Suprapubic skin (tissue), 4 donors: ENCODE measurements at regions not wholly inside any gene's neighbourhood (a gene's known extent, or its start where the extent isn't known, plus 50 kb on each side); places are given as distances from the start of the nearest gene placed in this dataset.

Experiments
- DNase-seq, 2 donors: peaks; one replicate each; pipeline ENCODE4 v3.0.0-alpha.2; 2019; ENCODE audit warnings: low spot score in 2 of 2
- H3K27ac ChIP-seq: fragments of 200-600 bp; sonication (generic); one replicate; pipeline ENCODE4 v1.5.1; 2019
- H3K27me3 ChIP-seq: fragments of 200-600 bp; sonication (generic); one replicate; pipeline ENCODE4 v1.5.1; 2019
- H3K36me3 ChIP-seq: fragments of 200-600 bp; sonication (generic); one replicate; pipeline ENCODE4 v1.5.1; 2019
- H3K4me1 ChIP-seq: fragments of 200-600 bp; sonication (generic); one replicate; pipeline ENCODE4 v1.5.1; 2019
- H3K4me3 ChIP-seq: fragments of 200-600 bp; sonication (generic); one replicate; pipeline ENCODE4 v1.5.1; 2019; ENCODE audit warnings: mild to moderate bottlenecking
- H3K9me3 ChIP-seq: fragments of 200-600 bp; sonication (generic); one replicate; pipeline ENCODE4 v1.5.1; 2019
- CTCF ChIP-seq, 2 donors: fragments of 200-600 bp in 1 of 2; fragments of 450-650 bp in 1 of 2; sonication (generic) in 1 of 2; IDR thresholded peaks; one replicate each; pipeline ENCODE4 v1.5.1; 2016 to 2019; ENCODE audit warnings: antibody characterized with exemption in 2 of 2, mild to moderate bottlenecking in 1 of 2, moderate library complexity in 1 of 2
- EP300 ChIP-seq: sonication (generic); formaldehyde crosslinking; IDR thresholded peaks from one replicate; pipeline ENCODE4 v1.6.1; 2017; ENCODE audit warnings: antibody characterized with exemption
- POLR2A ChIP-seq, 2 donors: fragments of 450-650 bp; IDR thresholded peaks; one replicate each; pipeline ENCODE4 v1.6.1; 2017; ENCODE audit warnings: antibody characterized with exemption in 2 of 2, mild to moderate bottlenecking in 2 of 2, moderate library complexity in 2 of 2
- POLR2AphosphoS5 ChIP-seq, 3 donors: sonication (generic); formaldehyde crosslinking; IDR thresholded peaks; one replicate each; pipeline ENCODE4 v1.6.1; 2017; ENCODE audit warnings: antibody characterized with exemption in 3 of 3
- WGBS: methylation state at CpG from one replicate; pipeline ENCODE4 v1.1.5; 2018; 5-methylcytosine and 5-hydroxymethylcytosine counted together

GRCh38 chr12:115850957-115851356, 426.5 kb downstream of the MED13L start:
- no peak overlapping the region for H3K4me3 ChIP-seq
- TF ChIP-seq POLR2A (IDR thresholded peaks at IDR 0.05) (no peak), CTCF (IDR thresholded peaks at IDR 0.05) (no peak), EP300 (no peak), POLR2AphosphoS5 (IDR thresholded peaks at IDR 0.05) (no peak)
- DNase-seq = no peak
- H3K4me1 ChIP-seq = no peaks in the 10 kb centered on the region
- WGBS = 46% methylated on average over 1 of the region's 1 CpG
- no peaks in the 10 kb centered on the region for H3K27me3 ChIP-seq
- H3K9me3 ChIP-seq = no peaks in the 10 kb centered on the region
- no peak overlapping the region for H3K27ac ChIP-seq
- H3K36me3 ChIP-seq = no peaks in the 10 kb centered on the region

GRCh38 chr12:115849262-115849943, 428.1 kb downstream of the MED13L start:
- no peaks in the 10 kb centered on the region for H3K4me1 ChIP-seq
- H3K4me3 ChIP-seq = no peak overlapping the region
- no peak for TF ChIP-seq POLR2A (IDR thresholded peaks at IDR 0.05)
- TF ChIP-seq POLR2AphosphoS5 (IDR thresholded peaks at IDR 0.05) = no peak
- no peak for TF ChIP-seq EP300
- no peak for TF ChIP-seq CTCF (IDR thresholded peaks at IDR 0.05)
- no peaks in the 10 kb centered on the region for H3K9me3 ChIP-seq
- H3K36me3 ChIP-seq = no peaks in the 10 kb centered on the region
- 90% methylated on average over 8 of the region's 8 CpGs for WGBS
- H3K27ac ChIP-seq = no peak overlapping the region
- H3K27me3 ChIP-seq = no peaks in the 10 kb centered on the region
- no peak for DNase-seq

- DNase-seq = no peak
- Histone ChIP-seq H3K4me3 (no peak overlapping the region), H3K27me3 (no peaks in the 10 kb centered on the region), H3K4me1 (no peaks in the 10 kb centered on the region), H3K9me3 (no peaks in the 10 kb centered on the region), H3K36me3 (no peaks in the 10 kb centered on the region), H3K27ac (no peak overlapping the region)
- TF ChIP-seq POLR2AphosphoS5 (IDR thresholded peaks at IDR 0.05) (no peak), EP300 (no peak), POLR2A (IDR thresholded peaks at IDR 0.05) (no peak), CTCF (IDR thresholded peaks at IDR 0.05) (no peak)
These were observed 430.1 kb downstream of the MED13L start for GRCh38 chr12:115847398-115847797.

GRCh38 chr12:115846516-115846915, 431.0 kb downstream of the MED13L start:
- Histone ChIP-seq H3K9me3 (no peaks in the 10 kb centered on the region), H3K4me1 (no peaks in the 10 kb centered on the region), H3K27me3 (peaks cover 3% of the 10 kb centered on the region), H3K4me3 (no peak overlapping the region), H3K27ac (no peak overlapping the region), H3K36me3 (no peaks in the 10 kb centered on the region)
- TF ChIP-seq POLR2AphosphoS5 (IDR thresholded peaks at IDR 0.05) (no peak), POLR2A (IDR thresholded peaks at IDR 0.05) (no peak), CTCF (IDR thresholded peaks at IDR 0.05) (no peak), EP300 (no peak)
- WGBS = 64% methylated on average over 4 of the region's 4 CpGs
- DNase-seq = no peak

- DNase-seq = no peak
- H3K4me1 ChIP-seq = no peaks in the 10 kb centered on the region
- H3K36me3 ChIP-seq = no peaks in the 10 kb centered on the region
- TF ChIP-seq POLR2AphosphoS5 (IDR thresholded peaks at IDR 0.05) (no peak), POLR2A (IDR thresholded peaks at IDR 0.05) (no peak), CTCF (IDR thresholded peaks at IDR 0.05) (no peak), EP300 (no peak)
- no peaks in the 10 kb centered on the region for H3K9me3 ChIP-seq
- 69% methylated on average over 4 of the region's 10 CpGs for WGBS
- peaks cover 7% of the 10 kb centered on the region for H3K27me3 ChIP-seq
- no peak overlapping the region for H3K4me3 ChIP-seq
- H3K27ac ChIP-seq = no peak overlapping the region
These were observed 437.3 kb downstream of the MED13L start for GRCh38 chr12:115840159-115840558.
